Psoas muscle (tissue), 7 donors: ENCODE measurements at regions not wholly inside any gene's neighbourhood (a gene's known extent, or its start where the extent isn't known, plus 50 kb on each side); places are given as distances from the start of the nearest gene placed in this dataset.

ENCODE experiments used
- ATAC-seq, 4 donors: fragments of 200-7000 bp; cut with Tn5 transposase; one replicate each; pipeline ENCODE4 v1.9.1; 2020; ENCODE audit warnings: moderate library complexity in 3 of 4, mild to moderate bottlenecking in 2 of 4
- DNase-seq, 2 donors: peaks; one replicate each; pipeline ENCODE4 v3.0.0-alpha.2; 2020
- H3K27ac ChIP-seq: fragments of 200-600 bp; one replicate; pipeline ENCODE4 v1.8.0; 2022
- H3K27me3 ChIP-seq, 3 donors: fragments of 200-600 bp in 1 of 3; one replicate each; pipeline versions ENCODE4 v1.6.1 to v1.8.0; 2013 to 2022; ENCODE audit warnings: low read length in 2 of 3, mild to moderate bottlenecking in 2 of 3, moderate library complexity in 1 of 3; ENCODE audit not compliant: insufficient read depth in 3 of 3
- H3K36me3 ChIP-seq, 2 donors: fragments of 200-600 bp in 1 of 2; one replicate each; pipeline versions ENCODE4 v1.6.1 to v1.8.0; 2013 to 2022; ENCODE audit warnings: low read depth in 1 of 2, mild to moderate bottlenecking in 1 of 2, moderate library complexity in 1 of 2; ENCODE audit not compliant: insufficient read depth in 1 of 2
- H3K4me1 ChIP-seq: fragments of 200-600 bp; one replicate; pipeline ENCODE4 v1.8.0; 2022
- H3K4me3 ChIP-seq: fragments of 200-600 bp; one replicate; pipeline ENCODE4 v1.8.0; 2022; ENCODE audit warnings: mild to moderate bottlenecking
- H3K9me3 ChIP-seq: fragments of 200-600 bp; one replicate; pipeline ENCODE4 v1.8.0; 2022
- WGBS, 3 donors: extraction: QIAGEN DNeasy Blood & Tissue Kit; methylation state at CpG; one replicate each; pipeline versions ENCODE4 v1.1.6 to v1.1.7; 2013; 5-methylcytosine and 5-hydroxymethylcytosine counted together
- intact Hi-C, 2 donors: fragments of 100-400 bp; cut with DNase I; formaldehyde crosslinking; loops; one replicate each; pipeline versions ENCODE4 v1.11.0 to v1.14.2; 2022
- TF ChIP-seq, protein P1 (sequence below): fragments of 200-600 bp; IDR thresholded peaks from one replicate; pipeline ENCODE4 v1.8.0; 2022; ENCODE audit warnings: antibody characterized with exemption
- donor health status: healthy with polysubstance abuse.
- donor health status: DM: no; HTN: no; CAD: no; lungs with moderate emphysema.
- donor health status: Bipolar disorder and iron deficiency.
- donor health status: healthy.
- donor health status: DM: yes; HTN: yes; CAD: no.
- donor health status: DM: no; HTN: no; CAD: no.
- donor health status: DM: yes; HTN: yes; CAD: no.

DNA sequence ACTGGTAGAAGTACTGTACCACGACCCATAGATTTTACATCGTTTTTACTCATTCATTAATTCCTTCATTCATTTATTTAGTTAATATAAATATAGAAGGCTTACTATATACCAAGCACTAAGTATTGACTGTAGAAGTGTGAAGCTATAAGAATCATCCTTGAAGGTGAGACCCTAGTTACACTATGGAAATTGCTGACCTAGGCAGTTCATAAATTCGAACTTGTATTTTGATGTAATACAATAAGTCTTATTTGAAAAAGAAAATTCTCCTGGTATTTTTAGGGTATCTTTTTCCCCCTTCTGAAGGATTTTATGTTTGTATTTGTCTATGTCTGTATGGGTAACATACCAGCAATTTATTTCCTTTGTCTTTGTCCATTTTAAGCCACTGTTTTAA lies 220.1 kb upstream of the DMAC1 start:
- H3K27me3 ChIP-seq, result no peaks in the 10 kb centered on the region
- no peaks in the 10 kb centered on the region for H3K4me1 ChIP-seq
- no peak for DNase-seq
- no peaks in the 10 kb centered on the region for H3K36me3 ChIP-seq
- TF ChIP-seq, protein P1, sequence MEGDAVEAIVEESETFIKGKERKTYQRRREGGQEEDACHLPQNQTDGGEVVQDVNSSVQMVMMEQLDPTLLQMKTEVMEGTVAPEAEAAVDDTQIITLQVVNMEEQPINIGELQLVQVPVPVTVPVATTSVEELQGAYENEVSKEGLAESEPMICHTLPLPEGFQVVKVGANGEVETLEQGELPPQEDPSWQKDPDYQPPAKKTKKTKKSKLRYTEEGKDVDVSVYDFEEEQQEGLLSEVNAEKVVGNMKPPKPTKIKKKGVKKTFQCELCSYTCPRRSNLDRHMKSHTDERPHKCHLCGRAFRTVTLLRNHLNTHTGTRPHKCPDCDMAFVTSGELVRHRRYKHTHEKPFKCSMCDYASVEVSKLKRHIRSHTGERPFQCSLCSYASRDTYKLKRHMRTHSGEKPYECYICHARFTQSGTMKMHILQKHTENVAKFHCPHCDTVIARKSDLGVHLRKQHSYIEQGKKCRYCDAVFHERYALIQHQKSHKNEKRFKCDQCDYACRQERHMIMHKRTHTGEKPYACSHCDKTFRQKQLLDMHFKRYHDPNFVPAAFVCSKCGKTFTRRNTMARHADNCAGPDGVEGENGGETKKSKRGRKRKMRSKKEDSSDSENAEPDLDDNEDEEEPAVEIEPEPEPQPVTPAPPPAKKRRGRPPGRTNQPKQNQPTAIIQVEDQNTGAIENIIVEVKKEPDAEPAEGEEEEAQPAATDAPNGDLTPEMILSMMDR, result no peak
- no peak overlapping the region for H3K27ac ChIP-seq
- no peak overlapping the region for H3K4me3 ChIP-seq
- intact Hi-C loops, result no loop called here
- WGBS, 3 donors, result 78 to 87% (median 83%) methylated on average over 3 of the region's 3 CpGs
- no peak for ATAC-seq
- H3K9me3 ChIP-seq, result no peaks in the 10 kb centered on the region

DNA sequence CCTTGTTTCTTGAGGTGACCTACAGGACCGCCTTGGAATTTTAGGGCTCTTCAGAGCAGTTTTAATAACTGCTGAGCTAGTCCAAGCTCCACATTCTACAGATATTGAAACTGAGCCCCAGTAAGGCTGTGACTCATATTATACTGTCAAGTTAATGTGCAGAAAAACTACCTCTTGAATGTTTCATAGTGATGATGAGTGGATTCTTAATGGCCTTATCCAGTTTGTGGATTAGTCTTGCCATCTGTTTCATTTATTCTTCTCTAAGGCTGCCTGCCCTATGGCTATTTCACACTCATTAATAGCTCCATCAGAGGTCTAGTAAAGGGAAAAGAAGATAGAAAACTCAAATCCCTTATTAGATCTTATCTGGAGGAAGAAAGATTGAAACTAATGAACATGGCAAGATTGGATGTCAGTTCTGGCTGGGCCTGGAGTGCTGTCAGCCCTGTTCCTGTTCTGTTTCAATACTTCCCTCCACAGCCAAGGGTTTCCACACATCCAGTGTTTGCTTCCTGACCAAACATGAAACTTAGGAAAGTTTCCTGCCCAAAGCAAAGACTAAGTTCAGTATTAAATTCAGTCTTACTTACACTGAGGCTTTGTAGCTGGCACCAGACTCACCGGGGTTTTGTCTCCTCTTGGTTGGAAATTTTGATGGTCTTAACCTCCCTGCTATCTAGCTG lies 215.6 kb upstream of the DMAC1 start:
- H3K27ac ChIP-seq, result no peak overlapping the region
- no peaks in the 10 kb centered on the region for H3K9me3 ChIP-seq
- H3K4me3 ChIP-seq, result no peak overlapping the region
- 86 to 89% (median 88%) methylated on average over 2 of the region's 2 CpGs for WGBS, 3 donors
- DNase-seq (no peak), ATAC-seq (no peak)
- no peaks in the 10 kb centered on the region for H3K36me3 ChIP-seq
- intact Hi-C loops, result no loop called here
- TF ChIP-seq, protein P1, result no peak
- no peaks in the 10 kb centered on the region for H3K27me3 ChIP-seq
- no peaks in the 10 kb centered on the region for H3K4me1 ChIP-seq

DNA sequence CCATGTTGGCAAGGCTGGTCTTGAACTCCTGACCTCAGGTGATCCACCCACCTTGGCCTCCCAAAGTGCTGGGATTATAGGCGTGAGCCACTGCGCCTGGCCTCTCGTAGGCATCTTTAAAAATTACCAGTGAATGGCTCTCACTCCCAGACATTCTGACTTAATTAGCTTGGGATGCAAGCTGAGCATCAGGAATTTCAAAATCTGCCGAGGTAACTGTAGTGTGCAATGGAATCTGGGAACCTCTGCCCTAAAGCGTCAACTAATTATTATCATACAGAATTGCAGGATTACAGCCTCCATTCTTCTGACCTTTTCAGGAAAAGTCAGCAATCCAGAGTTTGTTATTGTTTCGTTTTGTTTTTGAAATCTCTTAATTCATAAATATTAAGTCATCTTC lies 213.4 kb upstream of the DMAC1 start:
- 60 to 73% (median 68%) methylated on average over 6 of the region's 6 CpGs for WGBS, 3 donors
- ATAC-seq, result no peak
- no peak overlapping the region for H3K27ac ChIP-seq
- no peaks in the 10 kb centered on the region for H3K36me3 ChIP-seq
- intact Hi-C loops, result no loop called here
- DNase-seq, result no peak
- H3K4me3 ChIP-seq, result no peak overlapping the region
- no peaks in the 10 kb centered on the region for H3K27me3 ChIP-seq
- no peaks in the 10 kb centered on the region for H3K4me1 ChIP-seq
- TF ChIP-seq, protein P1, result no peak
- H3K9me3 ChIP-seq, result no peaks in the 10 kb centered on the region

DNA sequence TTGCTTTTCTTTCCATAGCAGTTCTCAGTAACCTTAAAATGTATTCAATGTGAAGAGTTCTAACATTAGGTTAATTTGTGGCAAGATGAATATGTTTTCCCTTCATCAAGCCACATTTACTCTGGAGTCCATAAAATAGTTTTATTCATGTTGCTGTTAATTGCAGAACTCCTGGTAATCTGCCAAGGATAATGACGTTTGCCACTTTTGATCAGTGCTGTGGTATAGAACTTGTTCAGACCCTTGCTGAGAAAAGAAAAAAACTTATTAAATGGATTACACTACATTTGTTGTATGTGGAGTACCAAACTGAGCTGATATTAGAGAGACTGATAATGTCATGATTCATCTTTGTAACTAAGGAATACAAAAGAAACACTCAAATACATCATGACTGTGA lies 212.4 kb upstream of the DMAC1 start:
- H3K4me1 ChIP-seq, result no peaks in the 10 kb centered on the region
- no peak overlapping the region for H3K27ac ChIP-seq
- 13 to 44% (median 19%) methylated on average over 1 of the region's 1 CpG for WGBS, 3 donors
- H3K36me3 ChIP-seq, result no peaks in the 10 kb centered on the region
- no peak overlapping the region for H3K4me3 ChIP-seq
- ATAC-seq, result no peak
- H3K27me3 ChIP-seq, result no peaks in the 10 kb centered on the region
- DNase-seq, result no peak
- TF ChIP-seq, protein P1, result no peak
- intact Hi-C loops, result no loop called here
- no peaks in the 10 kb centered on the region for H3K9me3 ChIP-seq

DNA sequence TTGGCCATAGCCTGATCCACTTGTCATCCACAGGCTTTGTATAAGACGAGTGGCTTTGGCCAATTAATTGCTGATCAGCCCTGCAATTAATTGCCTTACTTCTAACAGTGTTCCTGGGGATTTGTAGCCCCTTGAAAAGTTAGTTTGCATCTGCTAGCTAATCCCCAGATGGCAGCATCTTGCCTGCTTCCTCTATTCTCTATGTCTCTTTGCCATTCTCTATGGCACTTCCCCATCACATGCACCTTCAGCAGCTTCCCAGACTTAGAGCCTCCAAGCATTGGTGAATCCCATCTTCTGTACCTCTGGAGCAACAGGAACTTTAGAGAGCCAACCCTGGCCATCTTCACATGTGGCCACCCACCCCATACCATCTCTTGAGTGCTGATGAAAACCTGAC lies 197.0 kb upstream of the DMAC1 start:
- 73 to 81% (median 74%) methylated on average over 1 of the region's 1 CpG for WGBS, 3 donors
- H3K4me1 ChIP-seq, result no peaks in the 10 kb centered on the region
- H3K4me3 ChIP-seq, result no peak overlapping the region
- no peak for DNase-seq
- H3K9me3 ChIP-seq, result no peaks in the 10 kb centered on the region
- intact Hi-C loops, result no loop called here
- ATAC-seq, result no peak
- H3K36me3 ChIP-seq, result no peaks in the 10 kb centered on the region
- no peak overlapping the region for H3K27ac ChIP-seq
- no peaks in the 10 kb centered on the region for H3K27me3 ChIP-seq
- TF ChIP-seq, protein P1, result no peak
